NCI-H1930 (cell line): ENCODE measurements at regions not wholly inside any gene's neighbourhood (a gene's known extent, or its start where the extent isn't known, plus 50 kb on each side); places are given as distances from the start of the nearest gene placed in this dataset.

Source experiments
- DNase-seq, 2 experiments: peaks; one replicate each; lab custom pipeline; 2025; lab: John Stamatoyannopoulos, UW

DNA sequence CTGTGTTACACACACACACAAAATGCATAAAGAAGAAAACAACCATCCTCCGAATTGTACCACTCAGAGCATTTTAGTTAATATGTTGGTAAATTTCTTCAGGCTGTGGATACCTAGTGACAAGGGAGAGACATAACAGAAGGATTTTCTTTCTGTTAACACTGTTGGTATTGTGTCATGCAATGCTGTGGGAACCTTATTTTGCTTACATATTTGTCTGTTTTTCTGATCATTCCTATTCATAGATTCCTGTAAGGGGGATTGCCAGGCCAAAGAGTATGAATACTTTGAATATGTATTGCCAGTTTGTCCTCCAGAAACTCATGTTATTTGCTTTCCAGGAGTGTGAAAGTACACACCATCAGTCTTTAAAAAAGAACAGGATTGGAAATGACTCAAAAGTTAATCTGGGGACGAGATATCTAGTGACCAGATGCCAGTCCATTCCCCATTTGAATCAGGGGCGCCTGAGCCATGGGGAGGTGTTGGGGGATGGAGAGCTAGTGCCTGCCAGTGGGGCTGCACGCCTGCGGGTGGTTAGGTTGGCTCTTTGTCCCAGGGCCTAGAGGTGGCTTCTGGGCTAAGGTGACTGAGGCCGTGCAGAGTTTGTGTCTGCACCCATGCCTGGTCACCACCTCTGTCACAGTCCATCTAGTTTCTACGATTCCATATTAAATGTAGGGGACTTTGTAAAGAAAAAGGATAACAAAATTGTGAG, 142.0 kb downstream of the PTPN20 start:
- DNase-seq: no peak

DNA sequence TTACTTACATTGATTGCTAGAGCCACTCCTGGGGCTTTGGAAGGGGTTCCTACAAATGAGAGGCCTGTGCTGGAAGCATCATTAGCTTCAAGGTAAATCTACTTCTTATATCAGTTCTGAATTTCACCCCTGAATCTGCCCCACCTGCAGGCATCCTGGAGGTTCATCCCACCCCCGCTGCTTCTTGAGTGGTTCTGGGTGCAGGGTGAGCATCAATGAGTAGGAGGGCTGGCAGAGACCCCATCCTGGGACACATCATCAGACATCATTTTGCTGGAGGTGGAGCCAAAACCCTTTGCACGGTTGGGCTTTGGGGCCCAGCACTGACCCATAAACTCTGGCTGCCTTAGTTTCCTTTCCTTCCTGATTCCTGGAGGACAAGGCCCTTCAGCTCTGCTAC, 143.7 kb downstream of the PTPN20 start:
- no peak for DNase-seq

DNA sequence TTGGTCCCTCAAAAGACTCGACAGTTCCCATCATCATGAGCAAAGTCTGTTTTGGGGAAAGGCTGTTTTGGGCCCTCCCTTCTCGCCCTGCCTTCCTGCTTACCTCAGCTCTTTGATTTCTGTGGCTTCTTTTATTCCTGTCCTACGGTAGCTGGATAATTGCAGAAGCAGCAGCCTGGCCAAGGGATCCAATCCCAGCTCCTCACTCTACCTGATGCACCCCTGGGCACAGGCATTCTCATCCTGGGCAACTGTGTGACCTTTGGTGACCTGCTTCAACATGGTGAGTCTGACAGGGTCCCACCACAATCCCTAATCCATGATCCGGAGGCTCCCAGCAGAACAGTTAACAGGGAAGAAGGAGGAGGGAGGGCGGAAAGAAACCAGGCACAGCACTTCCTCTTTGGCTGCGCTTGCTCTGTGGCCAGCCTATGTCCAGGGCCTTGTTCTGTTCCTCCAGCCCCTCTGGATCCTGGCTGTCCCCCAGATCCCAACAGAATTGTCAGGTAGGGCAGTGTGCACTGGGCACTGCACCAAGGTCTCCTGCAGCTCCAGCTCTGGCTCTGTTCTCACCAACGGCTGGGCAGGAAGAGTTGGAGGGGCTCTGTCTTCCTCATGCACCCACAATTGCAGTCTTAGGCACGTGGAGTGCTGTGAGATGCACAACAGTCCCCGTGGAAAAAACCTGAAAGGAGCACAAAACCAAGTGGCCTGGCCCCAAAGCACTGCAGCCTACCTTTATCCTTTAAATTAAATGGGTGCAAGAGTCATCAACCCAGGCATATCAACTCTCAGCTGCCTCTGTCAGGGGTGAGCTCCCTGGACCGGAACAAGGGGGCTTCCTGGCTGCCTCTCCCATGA, 144.4 kb downstream of the PTPN20 start:
- no peak for DNase-seq

DNA sequence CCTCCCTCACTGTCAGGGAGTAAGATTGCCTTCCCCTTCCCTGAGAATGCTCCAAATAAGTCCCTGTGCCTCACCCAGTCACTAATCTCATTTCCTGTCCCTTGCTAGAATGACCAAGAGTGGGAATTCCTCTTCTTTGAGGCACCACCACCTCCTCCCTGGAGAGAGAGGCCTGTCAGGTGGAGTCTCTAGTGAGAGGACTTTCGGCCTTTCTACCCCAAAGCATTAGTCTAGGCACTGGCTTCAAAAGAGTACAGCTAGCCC, 145.0 kb downstream of the PTPN20 start:
- no peak for DNase-seq

- DNase-seq: no peak
Measured at GRCh38 chr10:47057471-47057870, 146.2 kb downstream of the PTPN20 start.

DNA sequence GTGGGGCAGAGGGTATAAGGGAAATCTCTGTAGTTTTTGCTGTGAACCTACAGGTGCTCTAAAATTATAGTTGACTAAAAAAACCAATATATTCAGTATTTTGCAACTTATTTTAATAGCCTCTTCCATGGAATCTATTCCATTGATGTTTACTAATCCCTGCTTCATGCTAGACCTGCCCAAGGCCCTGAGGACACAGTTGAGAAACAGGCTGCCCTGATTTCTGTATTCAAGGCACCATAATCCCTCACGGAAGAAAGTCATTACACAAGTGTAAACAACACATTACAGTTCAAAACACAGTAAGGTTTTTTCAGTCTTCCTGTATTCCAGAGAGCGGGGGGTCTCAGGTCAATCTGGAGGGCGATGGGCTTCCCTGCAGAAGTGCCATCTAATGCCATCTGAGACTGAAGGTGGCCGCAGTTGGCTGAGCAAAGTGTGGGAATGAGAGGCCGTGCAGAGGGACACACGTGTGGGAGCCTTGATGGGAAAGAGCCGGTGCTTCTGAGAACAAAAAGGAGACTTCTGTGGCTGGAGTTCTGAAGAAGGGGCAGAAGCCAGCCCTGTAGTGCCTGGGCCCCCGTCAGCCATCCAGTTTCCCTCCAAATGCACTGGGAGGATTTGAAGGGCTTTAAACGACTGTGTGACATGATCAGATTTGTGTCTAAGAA, 146.9 kb downstream of the PTPN20 start:
- DNase-seq: no peak

DNA sequence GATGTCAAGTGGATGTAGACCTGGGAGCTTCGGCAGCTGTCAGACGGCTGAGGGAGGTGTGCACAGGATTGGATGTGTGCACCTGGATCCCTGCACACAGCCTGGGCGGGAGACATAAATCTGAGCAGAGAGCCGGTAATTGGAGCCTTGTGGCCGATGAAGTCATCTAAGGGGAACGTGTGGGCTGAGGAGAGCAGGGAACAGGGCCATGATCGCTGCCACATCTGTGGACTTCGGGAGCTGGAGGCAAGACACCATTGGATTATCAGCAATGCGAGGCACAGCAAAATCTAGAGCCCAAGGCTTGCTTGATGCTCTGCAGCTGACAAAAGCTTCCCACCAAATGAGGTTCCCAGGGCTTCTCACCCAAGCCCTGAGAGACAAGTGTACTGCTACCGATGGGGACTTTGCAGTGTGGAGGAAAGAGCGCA, 147.7 kb downstream of the PTPN20 start:
- DNase-seq: no peak

GRCh38 chr10:47059606-47060311, 148.5 kb downstream of the PTPN20 start:
- no peak for DNase-seq

DNA sequence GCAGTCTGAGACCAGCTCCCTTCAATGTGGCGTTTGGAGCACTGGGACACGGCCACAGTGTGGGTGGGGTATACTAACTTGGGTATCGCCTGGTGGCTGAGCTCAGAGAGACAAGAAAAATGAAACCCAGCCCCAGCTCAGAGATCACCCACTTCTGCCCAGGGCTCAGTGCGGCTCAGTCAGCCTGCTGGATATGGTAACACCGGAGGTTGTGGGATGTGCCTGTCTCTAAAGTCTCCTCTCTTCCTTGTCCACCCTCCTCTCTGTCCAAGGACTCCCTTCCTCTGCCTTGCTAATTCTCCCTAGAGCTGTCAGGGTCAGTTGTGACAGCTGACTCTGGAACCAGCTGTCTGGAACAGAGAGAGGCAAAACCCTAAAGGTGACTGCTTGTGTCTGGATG, 149.1 kb downstream of the PTPN20 start:
- no peak for DNase-seq

- DNase-seq: no peak
Measured at GRCh38 chr10:47060993-47061500, 149.8 kb downstream of the PTPN20 start.

GRCh38 chr10:47061776-47062175, 150.5 kb downstream of the PTPN20 start:
- no peak for DNase-seq

DNA sequence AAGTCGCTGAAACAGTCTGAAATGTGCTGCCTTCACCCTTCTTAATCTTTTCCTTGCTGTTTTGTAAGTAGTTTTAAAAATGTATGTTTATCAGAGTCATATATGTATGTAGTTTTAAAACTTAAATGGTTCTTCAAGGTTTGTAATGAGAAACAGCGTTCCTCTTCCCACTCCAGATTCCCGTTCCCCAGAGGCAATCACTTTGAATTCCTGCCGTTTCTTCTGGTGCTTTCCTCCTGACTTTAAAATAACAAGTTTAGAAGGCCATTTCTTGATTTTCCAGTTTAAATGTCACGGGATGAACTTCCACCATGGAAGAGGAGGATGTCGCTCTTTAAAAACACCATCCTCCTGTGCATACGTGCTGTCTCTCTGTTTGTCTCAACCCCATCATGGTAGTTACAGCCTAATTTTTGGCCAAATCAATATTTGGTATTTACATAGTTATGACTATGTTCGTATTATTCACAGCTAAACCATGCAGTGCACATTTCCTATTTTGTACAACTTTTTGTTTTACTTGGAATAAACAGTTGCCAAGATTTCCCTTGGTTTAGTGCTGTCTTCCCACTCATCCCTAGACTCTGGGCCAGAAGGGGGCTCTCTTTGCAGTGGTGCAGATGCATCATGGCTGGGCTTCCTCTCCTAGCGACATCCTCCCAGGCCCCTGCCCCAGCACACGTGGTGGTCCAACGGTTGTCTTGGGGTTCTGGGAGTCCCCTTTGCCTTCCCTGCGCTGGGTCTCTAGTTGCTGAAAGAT, 151.4 kb downstream of the PTPN20 start:
- DNase-seq: no peak

- DNase-seq: no peak
Measured at GRCh38 chr10:47063858-47064257, 152.6 kb downstream of the PTPN20 start.

GRCh38 chr10:47065903-47066302, 154.7 kb downstream of the PTPN20 start:
- no peak for DNase-seq

- DNase-seq: no peak
Measured at GRCh38 chr10:47067949-47068940, 157.0 kb downstream of the PTPN20 start.

- no peak for DNase-seq
Measured at GRCh38 chr10:47070541-47070940, 159.3 kb downstream of the PTPN20 start.

DNA sequence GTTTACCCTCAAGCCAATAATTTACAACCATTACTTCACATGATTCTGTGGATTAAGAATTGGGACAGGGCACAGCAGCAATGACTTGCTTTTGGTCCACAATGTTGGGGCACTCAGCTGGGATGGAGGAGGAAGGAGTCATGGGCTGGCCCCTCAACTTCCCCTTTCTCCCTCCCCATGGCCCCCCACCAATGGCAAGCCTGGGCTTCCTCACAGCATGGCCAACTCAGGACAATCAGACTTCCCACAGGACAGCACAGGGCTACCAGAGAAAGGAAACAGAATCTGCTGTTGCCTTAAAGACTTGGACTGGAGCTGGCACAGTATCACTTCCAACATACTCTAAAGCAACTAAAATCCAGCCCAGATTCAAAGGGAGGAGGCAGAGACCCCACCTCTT, 160.7 kb downstream of the PTPN20 start:
- no peak for DNase-seq

DNA sequence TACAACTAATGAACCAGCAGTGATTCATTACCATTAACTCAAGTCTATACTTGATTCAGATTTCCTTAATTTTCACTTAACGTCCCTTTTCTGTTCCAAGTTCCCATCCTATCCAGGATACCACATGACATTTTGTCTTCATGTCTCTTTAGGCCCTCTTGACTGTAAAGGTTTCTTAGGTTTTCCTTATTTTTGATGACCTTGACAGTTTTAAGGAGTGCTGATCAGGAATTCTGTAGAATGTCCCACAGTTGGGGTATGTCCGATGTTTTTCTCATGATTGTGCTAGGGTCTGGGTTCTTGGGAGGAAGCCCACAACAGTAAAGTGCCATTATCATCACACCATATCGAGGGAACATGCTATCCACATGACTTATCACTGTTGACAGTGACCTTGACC, 162.7 kb downstream of the PTPN20 start:
- no peak for DNase-seq

- no peak for DNase-seq
Measured at GRCh38 chr10:47076949-47077361, 165.7 kb downstream of the PTPN20 start.

- no peak for DNase-seq
Measured at GRCh38 chr10:47077386-47077785, 166.2 kb downstream of the PTPN20 start.
